ENCODE measurements at regions not wholly inside any gene's neighbourhood (a gene's known extent, or its start where the extent isn't known, plus 50 kb on each side); places are given as distances from the start of the nearest gene placed in this dataset.
A peak's percentile ranks its signal among the peaks of the same experiment; 100 is the strongest.
"Not testable (repeated sequence)": the region's sequence is repeated elsewhere in the genome, so short reads cannot be mapped to it uniquely, and the experiment has no call there.

GRCh38 chr7:94174956-94175355 is 170.8 kb upstream of the BET1 start:
- no peak for ATAC-seq

GRCh38 chr7:94176694-94177200 is 172.6 kb upstream of the BET1 start:
- no peak for ATAC-seq

DNA sequence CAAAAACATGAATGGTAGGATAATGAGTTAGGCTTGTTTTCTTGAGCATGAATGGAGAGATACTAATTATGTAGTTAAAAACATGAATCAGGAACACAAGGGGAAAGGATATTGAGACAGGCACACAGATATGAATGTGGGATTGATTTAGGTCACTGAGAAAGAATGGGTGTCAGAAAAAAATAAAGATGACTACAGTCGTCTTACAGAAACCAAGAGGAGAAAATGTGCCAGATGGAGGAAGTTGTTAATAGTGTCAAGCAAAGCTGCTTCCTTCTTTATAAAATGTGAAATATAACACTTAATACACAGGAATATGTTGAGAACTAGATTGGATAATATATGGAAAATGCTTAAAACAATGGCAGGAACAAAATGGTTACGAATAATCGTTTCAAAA is 173.3 kb upstream of the BET1 start:
- no peak for ATAC-seq

DNA sequence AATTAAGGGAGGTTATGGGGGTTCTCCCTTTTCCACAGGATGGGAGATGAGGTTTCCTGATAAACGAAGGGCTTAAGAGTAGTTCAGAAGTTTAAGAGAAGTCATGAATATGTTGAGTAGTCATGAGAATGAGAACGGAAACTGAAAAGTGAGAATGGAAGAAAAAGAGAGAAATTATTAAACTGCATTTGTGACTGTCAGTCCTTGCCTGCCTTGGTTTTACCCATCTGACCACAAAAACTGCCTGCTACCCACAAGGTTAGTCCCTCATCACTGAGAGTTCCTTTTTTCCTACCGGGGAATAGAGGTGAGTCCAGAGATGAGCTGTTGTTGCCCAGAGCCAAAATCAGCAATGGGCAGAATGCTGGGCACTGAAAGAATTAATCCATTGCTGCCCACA is 174.1 kb upstream of the BET1 start:
- no peak for ATAC-seq

DNA sequence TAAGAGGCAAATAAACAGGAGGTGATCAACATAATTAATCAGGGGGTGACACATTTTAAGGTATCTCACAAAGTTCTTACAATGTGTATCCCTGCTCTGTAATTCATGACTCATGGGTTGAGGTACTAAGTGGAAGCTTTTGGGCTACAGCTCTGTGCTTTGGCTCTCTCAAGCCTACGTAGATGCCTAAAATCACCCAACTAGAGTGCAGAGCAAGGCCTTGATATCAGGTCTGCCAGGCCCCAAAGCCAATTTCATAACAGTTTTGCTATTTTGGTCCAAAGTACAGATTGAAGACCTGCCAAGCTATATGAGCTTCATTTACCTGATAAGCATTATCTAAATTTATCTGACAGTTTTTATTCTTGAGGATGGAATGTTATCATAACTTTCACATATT is 175.3 kb upstream of the BET1 start:
- no peak for ATAC-seq

DNA sequence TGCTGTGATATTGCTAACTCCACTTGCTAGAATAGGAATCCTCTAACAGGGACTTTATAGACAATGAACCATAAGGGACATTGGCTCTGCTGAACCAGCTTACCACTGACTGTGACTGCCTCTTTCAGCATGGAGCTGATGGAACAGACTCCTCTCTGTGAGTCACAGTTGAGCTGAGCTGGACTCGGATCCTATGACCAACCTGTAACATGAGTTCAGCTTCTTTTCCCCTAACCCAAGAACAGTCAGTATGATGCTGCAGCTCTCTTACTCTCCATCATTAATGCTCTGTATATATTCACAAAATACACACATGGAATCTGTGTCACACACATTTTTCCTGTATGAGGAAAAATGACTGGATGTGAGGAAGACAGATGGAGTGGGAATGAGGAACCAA is 177.9 kb upstream of the BET1 start:
- ATAC-seq: no peak

DNA sequence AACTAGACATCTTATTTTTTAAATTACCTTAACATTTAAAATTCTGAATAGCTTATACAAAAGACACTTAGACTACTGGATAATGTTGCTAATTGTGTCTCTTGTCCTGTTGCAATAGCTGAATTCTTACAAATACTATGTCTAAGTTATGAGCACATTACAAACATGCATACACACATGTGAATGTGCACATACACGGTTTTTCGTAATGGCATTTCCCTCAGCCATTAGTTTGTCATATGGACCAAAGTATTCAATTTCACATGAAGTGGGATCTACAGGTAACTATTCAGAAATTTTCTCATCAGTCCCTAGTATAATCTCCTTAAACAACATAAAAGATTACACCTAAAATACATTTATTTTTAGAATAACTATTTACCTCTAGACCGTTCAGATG is 178.6 kb upstream of the BET1 start:
- no peak for ATAC-seq

DNA sequence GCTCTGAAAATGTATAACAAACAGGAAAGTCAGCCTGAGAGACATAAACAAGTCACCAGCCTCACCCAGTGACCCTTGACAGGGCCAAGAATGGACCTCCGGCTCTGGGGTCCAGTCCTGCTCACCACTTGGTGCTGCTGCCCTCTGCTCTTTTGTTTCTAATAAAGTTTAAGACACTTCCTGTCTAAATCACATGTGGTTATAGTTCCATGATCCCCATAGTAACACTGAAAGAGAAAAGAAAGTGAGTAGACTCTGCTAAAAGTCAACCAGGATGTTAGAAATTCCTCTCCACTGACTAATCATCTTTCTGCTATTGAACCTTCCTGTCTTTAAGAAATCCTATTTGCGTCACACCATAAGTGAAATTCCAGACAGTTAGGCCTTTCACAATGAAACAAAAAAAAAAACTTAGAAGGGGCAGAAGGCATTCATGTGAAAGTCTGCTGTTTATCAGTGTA is 179.2 kb upstream of the BET1 start:
- ATAC-seq: peak; percentile 57

- no peak for ATAC-seq
Measured at GRCh38 chr7:94183891-94184290, 179.7 kb upstream of the BET1 start.

DNA sequence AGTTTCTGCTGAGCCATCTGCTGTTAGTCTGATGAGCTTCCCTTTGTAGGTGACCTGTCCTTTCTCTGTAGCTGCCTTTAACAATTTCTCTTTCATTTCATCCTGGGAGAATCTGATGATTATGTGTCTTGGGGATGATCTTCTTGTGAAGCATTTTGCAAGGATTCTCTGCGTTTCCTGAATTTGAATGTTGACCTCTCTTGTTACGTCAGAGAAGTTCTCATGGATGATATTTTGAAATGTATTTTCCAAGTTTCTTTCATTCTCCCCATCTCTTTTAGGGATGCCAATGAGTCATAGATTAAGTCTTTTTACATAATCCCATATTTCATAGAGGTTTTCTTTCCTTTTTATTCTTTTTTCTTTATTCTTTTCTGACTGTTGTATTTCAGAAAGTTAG is 184.2 kb upstream of the BET1 start:
- no peak for ATAC-seq

DNA sequence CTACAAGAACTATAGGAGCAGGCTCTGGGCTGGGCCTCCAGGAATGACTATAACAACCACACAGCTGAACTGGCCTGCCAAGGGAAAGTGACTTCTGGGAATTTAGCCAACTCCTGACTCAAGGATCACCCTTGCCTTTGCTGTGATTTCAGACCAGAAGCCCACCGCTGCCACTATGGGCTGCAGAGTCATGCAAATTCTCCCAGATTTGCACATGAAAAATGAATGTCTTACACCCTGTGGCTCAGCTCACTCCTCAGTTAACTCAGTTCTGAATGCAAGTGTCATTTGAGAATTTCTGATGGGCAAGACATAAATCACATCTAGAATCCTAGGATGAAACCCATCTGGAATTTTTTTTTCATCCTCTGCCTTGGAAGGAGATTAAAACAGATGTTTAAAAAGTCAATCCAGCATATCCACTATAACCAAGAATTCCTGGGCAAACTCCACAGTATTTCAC is 186.5 kb upstream of the BET1 start:
- no peak for ATAC-seq

DNA sequence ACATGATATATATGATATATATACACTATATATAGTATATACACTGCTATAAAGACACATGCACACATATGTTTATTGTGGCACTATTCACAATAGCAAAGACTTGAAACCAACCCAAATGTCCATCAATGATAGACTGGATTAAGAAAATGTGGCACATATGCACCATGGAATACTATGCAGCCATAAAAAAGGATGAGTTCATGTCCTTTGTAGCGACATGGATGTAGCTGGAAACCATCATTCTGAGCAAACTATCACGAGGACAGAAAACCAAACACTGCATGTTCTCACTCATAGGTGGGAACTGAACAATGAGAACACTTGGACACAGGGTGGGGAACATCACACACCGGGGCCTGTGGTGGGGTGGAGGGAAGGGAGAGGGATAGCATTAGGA is 190.3 kb upstream of the BET1 start:
- ATAC-seq: not testable (repeated sequence)

DNA sequence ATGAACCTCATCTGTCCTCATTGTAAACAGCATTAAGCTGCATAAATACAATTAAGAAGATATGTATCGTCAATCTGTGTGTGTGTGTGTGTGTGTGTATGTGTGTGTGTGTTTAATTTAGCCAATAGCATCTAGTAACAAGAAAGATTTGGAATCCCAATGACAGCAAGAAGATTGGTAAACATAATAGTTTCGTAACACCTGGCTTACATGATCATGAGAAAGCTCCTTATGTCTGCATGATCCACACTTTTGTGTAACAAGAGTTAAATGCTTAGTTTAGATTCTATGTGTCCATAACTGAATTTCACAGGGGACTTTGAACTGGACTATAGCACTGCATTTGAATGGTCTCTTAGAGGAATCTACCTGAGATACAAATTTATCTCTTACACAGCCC is 191.0 kb upstream of the BET1 start:
- ATAC-seq: no peak

DNA sequence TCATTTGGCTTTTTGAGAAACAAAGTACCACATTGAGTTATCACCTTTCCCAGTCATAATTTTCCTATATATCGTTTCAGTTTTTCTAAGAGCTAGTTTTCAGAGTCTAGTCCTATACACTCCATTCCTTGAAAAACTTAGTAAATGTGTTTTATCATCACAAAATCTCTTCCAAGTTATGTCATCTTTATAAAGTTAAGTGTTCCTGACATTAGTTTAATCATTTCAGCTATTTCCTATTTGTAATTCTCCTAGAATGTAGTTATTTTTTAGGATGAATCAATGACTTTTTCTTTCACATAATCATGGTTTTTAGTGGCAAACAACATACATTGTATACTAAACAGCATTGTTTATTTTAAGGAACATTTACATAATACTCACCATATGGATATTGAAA is 191.7 kb upstream of the BET1 start:
- ATAC-seq: no peak

GRCh38 chr7:94205529-94205928 is 189.2 kb upstream of the COL1A2 start:
- no peak for ATAC-seq

GRCh38 chr7:94206295-94206694 is 188.4 kb upstream of the COL1A2 start:
- no peak for ATAC-seq

- ATAC-seq: no peak
Measured at GRCh38 chr7:94212160-94212559, 182.5 kb upstream of the COL1A2 start.

DNA sequence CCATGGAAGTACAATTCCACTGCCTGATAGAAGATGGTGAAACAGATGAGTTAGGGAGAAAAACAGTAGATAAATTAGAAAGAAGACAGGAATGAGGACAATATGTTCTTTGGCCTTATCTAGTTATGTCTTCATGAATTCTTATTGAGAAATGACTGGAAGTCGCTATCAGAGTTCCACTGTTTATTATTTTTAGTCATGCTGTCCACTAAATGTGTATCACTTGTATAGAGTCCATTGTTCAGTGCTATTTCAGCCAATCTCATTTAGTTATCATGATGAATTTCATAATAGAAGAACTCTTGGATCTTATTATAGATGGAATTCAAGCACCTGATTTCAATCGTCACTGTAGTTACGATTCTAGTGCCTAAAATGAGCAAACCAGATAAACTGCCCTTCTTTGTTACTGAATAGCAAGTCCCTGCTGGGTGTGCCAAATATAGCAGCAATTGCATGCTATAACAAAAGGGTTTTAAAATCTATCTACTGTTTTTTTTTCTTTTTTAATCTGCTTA is 177.7 kb upstream of the COL1A2 start:
- ATAC-seq: no peak

GRCh38 chr7:94217766-94218165 is 176.9 kb upstream of the COL1A2 start:
- ATAC-seq: no peak

DNA sequence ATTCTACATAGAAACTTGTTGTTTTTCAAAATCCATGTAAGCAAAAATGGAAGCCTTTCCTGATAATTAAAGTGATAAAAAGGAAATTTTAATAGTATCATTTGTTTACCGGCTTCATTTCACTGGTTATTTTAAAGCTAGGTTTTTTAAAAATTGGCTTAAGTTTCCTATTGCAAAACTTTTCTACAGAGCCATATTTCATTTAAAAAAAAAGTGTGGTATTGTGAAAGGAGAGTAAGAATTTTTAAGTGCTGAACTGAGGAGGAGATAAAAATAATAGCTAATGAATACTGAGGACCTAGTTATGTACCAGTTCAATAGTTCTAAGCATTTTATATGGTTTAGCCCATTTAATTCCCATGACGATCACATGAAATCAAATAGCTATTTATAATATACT is 172.2 kb upstream of the COL1A2 start:
- no peak for ATAC-seq

DNA sequence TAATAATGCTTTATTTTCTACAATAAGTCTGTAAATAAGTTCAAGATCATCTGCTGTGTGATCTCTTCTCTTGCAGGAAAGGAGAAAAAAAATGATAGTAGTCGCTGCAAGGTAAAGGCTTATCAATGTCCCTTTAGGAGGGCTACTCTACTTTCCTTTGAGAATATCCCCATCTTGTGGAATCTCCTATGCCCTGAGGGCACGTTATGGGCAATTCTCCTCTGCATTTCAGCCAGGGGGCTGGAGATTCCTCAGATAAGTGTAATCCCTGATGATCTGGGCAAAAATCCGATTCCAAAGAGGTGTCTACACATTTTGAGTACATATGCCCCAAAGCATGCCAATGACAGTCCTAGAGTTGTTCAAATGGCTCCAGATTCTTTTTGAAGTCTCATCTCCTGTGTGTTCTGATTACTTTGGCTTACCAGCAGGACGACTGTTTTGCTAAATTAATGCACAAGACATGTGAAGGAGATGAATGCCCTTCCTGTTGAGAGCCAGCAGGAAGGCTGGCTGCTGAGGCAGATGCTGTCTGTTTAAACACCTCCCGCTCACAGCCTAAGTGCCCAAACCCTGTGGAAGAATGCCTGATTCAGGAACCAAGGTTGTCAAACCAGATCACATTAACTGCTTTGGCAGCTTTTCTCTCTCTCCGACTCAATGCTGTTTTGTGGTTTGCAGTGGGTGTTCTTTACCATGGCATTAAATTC is 171.2 kb upstream of the COL1A2 start:
- ATAC-seq: no peak

DNA sequence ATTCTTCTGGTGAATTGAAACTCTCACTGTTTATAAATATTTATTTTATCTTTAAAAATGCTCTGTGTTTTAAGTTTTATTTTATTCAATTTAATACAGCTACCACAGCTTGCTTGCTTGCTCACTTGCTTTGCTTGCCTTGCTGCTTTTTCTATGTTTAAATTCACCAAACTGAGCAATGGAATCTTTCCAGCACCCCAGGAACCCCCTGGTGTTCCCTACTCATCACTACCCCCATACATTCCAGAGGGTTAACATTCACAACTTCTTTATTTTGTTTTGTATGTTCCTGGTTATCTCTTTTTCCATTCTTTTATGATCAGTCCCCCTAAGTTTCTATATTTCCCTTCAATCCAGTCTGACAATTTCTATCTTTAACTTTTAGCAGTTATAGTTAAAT is 166.5 kb upstream of the COL1A2 start:
- no peak for ATAC-seq

GRCh38 chr7:94228678-94229077 is 166.0 kb upstream of the COL1A2 start:
- ATAC-seq: no peak

GRCh38 chr7:94231305-94231704 is 163.4 kb upstream of the COL1A2 start:
- ATAC-seq: no peak

DNA sequence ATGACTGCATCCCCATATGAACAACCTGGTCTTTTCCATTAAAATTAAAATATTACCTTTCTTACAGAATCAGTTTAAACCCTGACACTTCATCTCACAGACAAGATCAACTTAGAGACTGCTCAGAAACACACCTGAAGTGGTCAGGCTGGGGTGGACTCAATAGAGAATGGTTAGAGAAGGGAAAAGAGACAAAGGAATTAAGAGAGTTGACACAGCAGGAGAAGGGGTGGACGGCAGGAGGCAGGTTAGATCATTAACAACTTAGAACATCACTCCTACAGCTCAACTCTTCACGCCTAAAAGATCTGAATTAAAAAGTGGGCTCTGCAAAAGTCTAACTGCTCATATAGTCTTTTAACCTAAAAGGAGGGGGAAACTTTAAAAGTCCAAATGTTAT is 157.7 kb upstream of the COL1A2 start:
- no peak for ATAC-seq

Data from esophagus mucosa (tissue), 1 donor.